NB4 (cell line): ENCODE measurements at regions not wholly inside any gene's neighbourhood (a gene's known extent, or its start where the extent isn't known, plus 50 kb on each side); places are given as distances from the start of the nearest gene placed in this dataset.

Experiments used
- DNase-seq: peaks from one replicate; pipeline ENCODE4 v3.0.0; 2010; ENCODE audit warnings: low read depth
- H3K4me3 ChIP-seq: one replicate; pipeline ENCODE4 v1.5.1; 2011; ENCODE audit warnings: mild to moderate bottlenecking, low read depth, low read length, moderate library complexity
- CTCF ChIP-seq: IDR thresholded peaks from one replicate; pipeline ENCODE4 v1.5.1; 2012; ENCODE audit warnings: low read depth, low read length
- MAX ChIP-seq: IDR thresholded peaks from 2 replicates; pipeline ENCODE4 v1.6.1; 2011; ENCODE audit warnings: low read depth, low read length
- MYC ChIP-seq: IDR thresholded peaks from 2 replicates; pipeline ENCODE4 v1.6.1; 2011; ENCODE audit warnings: low read depth, low read length
- POLR2A ChIP-seq: IDR thresholded peaks from 2 replicates; pipeline ENCODE4 v1.6.1; 2011; ENCODE audit warnings: mild to moderate bottlenecking; ENCODE audit not compliant: insufficient read length; ENCODE audit errors: extremely low read depth

DNA sequence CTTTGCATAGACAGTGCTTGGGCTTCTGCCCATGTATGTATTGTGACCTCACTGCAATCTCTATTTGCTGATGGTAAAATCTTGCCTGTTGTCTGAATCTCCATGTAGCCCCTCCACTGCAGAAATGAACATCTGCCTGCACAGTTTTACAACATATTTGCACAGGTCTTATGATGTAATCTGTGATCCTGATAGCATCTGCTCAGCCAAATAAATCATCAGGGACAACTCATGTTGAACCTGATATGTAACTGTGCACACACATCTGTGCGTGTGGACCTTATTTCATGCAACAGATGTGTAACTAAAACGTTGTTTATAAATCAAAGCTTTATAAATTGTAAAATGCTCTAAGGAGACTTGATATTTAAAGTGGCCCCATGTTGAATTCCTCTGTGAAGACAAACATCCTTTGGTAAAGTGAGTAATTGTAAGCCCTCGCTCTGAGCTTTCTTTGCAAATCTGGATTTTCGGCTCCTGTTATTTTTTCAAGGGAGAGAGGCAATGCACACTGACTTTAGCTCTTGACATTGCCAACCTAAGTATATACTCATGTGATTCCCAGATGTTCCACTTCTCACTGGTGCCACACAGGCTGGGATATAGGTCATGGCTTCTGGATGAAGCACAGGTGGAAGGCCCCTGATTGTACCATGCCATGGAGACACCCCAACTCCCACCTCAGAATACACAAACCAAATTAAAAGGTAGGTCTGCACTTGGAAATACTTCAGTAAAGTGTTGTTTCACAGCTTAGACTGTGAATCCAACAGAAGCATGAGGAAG, 371.3 kb downstream of the GRIN2B start:
- TF ChIP-seq MYC (no peak), CTCF (no peak), POLR2A (no peak), MAX (no peak)
- H3K4me3 ChIP-seq: no peak overlapping the region
- no peak for DNase-seq

- H3K4me3 ChIP-seq: no peak overlapping the region
- TF ChIP-seq CTCF (no peak), MAX (no peak), POLR2A (no peak), MYC (no peak)
- peak; percentile 25 for DNase-seq
Observed at GRCh38 chr12:13606290-13606689, 375.1 kb downstream of the GRIN2B start.

GRCh38 chr12:13603953-13604352, 377.4 kb downstream of the GRIN2B start:
- no peak for DNase-seq
- no peak for TF ChIP-seq MYC
- no peak for TF ChIP-seq POLR2A
- no peak for TF ChIP-seq MAX
- TF ChIP-seq CTCF: no peak
- H3K4me3 ChIP-seq: no peak overlapping the region

GRCh38 chr12:13602172-13602571, 379.2 kb downstream of the GRIN2B start:
- TF ChIP-seq POLR2A: no peak
- TF ChIP-seq MYC: no peak
- no peak for TF ChIP-seq MAX
- TF ChIP-seq CTCF: no peak
- DNase-seq: no peak
- H3K4me3 ChIP-seq: no peak overlapping the region

DNA sequence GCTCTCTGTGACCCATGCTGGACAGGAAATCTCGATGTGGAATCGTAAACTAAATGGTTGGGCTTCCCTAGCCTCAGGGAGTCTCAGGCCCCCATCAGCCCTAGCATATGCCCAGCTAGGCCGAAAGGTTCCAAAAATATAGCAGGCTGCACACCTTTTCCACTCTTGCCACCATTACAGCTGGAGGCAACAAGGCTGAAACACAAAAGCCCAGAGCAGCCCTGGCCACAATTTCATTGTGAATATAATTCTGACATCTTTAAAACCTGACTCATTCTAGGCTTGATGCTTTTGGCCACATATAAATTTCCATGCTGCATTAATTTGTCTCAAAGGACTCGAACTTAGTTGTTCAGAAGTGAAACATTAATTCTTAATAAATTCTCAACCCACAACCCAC, 382.2 kb downstream of the GRIN2B start:
- H3K4me3 ChIP-seq: no peak overlapping the region
- TF ChIP-seq CTCF (no peak), POLR2A (no peak), MAX (no peak), MYC (no peak)
- DNase-seq: no peak
